ENCODE measurements at regions not wholly inside any gene's neighbourhood (a gene's known extent, or its start where the extent isn't known, plus 50 kb on each side); places are given as distances from the start of the nearest gene placed in this dataset.

GRCh38 chr3:30346933-30347320 lies 259.5 kb upstream of the TGFBR2 start:
- Histone ChIP-seq H3K9me3 (ENCODE audit: control insufficient read depth, insufficient read depth, low read length) (no peaks in the 10 kb centered on the region), H4K91ac (ENCODE audit: insufficient read depth, low read depth, low read length) (peak overlapping the region; percentile 12; the same call in 1 of the 2 replicates), H3K9me1 (ENCODE audit: insufficient read depth, low read length) (peaks cover 8% of the 10 kb centered on the region; the same call in 1 of the 2 replicates), H3K56ac (ENCODE audit: extremely low read depth, insufficient read depth, low read length) (peak overlapping the region; percentile 32; the same call in 1 of the 2 replicates), H2BK20ac (ENCODE audit: low read depth, low read length) (peak overlapping the region; percentile 84), H3K27ac (ENCODE audit: insufficient read depth, low read length) (no peak overlapping the region; the same call in 1 of the 2 replicates), H3K4me2 (ENCODE audit: low read depth, low read length) (no peak overlapping the region), H3K9ac (ENCODE audit: low read depth, low read length) (no peak overlapping the region), H3K36me3 (ENCODE audit: control insufficient read depth, insufficient read depth, low read length) (no peaks in the 10 kb centered on the region), H3K23ac (ENCODE audit: low read depth, low read length) (no peak overlapping the region), H3K4ac (ENCODE audit: low read depth, low read length) (peak overlapping the region; percentile 59), H2BK5ac (ENCODE audit: low read depth, low read length, poor library complexity, severe bottlenecking) (peak overlapping the region; percentile 90), H2BK15ac (ENCODE audit: low read depth, low read length) (peak overlapping the region; percentile 63; the same call in 1 of the 3 replicates), H2AK9ac (replicated peaks; ENCODE audit: low read depth, low read length, poor library complexity) (no peak overlapping the region), H4K8ac (ENCODE audit: low read depth in 2 of 2, low read length in 2 of 2) (peak overlapping the region; percentile 62 to 68), H3K4me1 (ENCODE audit: control insufficient read depth, insufficient read depth, low read length) (peaks cover 10% of the 10 kb centered on the region), H3K4me3 (ENCODE audit: insufficient read depth, low read depth, low read length) (no peak overlapping the region), H2BK120ac (ENCODE audit: low read depth, low read length) (peak overlapping the region; percentile 88), H2AFZ (replicated peaks; ENCODE audit: low read length, poor library complexity) (no peak overlapping the region), H4K5ac (ENCODE audit: low read depth, low read length) (peak overlapping the region; percentile 54; the same call in 1 of the 2 replicates), H3K14ac (replicated peaks; ENCODE audit: low read depth, low read length) (peak overlapping the region; percentile 47), H2AK5ac (ENCODE audit: low read depth, low read length) (0 out of 2 replicates have a peak overlapping the region, but pooled peaks have one; percentile 12), H4K20me1 (ENCODE audit: insufficient read depth, low read length) (no peaks in the 10 kb centered on the region), H3K18ac (ENCODE audit: low read depth, low read length) (peak overlapping the region; percentile 90; the same call in 1 of the 2 replicates), H3K79me1 (ENCODE audit: low read depth in 1 of 2, low read length in 2 of 2) (no peaks in the 10 kb centered on the region), H3K27me3 (ENCODE audit: control insufficient read depth, insufficient read depth, low read length) (no peaks in the 10 kb centered on the region)
- in situ Hi-C loops (cut with MboI; ENCODE audit: low sequenced_read_pairs) (no loop called here), intact Hi-C loops (cut with micrococcal nuclease) (no loop called here), dilution Hi-C loops (cut with HindIII; ENCODE audit: low sequenced_read_pairs, unreplicated experiment) (no loop called here)
- TF ChIP-seq POLR2A (IDR thresholded peaks at IDR 0.05; ENCODE audit: low read depth, low read length) (no peak), RAD21 (IDR thresholded peaks at IDR 0.05; ENCODE audit: low read length) (no peak), NFE2L2 (IDR thresholded peaks at IDR 0.05; ENCODE audit: low read depth, low read length) (no peak), BHLHE40 (IDR thresholded peaks at IDR 0.05; ENCODE audit: low read depth, low read length) (no peak), CEBPB (IDR thresholded peaks at IDR 0.05; ENCODE audit: low read depth, low read length) (no peak), RFX5 (IDR thresholded peaks at IDR 0.05; ENCODE audit: low read depth, low read length) (no peak)
- TF ChIP-seq, protein P1, sequence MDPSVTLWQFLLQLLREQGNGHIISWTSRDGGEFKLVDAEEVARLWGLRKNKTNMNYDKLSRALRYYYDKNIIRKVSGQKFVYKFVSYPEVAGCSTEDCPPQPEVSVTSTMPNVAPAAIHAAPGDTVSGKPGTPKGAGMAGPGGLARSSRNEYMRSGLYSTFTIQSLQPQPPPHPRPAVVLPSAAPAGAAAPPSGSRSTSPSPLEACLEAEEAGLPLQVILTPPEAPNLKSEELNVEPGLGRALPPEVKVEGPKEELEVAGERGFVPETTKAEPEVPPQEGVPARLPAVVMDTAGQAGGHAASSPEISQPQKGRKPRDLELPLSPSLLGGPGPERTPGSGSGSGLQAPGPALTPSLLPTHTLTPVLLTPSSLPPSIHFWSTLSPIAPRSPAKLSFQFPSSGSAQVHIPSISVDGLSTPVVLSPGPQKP (IDR thresholded peaks at IDR 0.05; ENCODE audit: borderline replicate concordance, low read depth, low read length): no peak
- TF ChIP-seq, protein P2, sequence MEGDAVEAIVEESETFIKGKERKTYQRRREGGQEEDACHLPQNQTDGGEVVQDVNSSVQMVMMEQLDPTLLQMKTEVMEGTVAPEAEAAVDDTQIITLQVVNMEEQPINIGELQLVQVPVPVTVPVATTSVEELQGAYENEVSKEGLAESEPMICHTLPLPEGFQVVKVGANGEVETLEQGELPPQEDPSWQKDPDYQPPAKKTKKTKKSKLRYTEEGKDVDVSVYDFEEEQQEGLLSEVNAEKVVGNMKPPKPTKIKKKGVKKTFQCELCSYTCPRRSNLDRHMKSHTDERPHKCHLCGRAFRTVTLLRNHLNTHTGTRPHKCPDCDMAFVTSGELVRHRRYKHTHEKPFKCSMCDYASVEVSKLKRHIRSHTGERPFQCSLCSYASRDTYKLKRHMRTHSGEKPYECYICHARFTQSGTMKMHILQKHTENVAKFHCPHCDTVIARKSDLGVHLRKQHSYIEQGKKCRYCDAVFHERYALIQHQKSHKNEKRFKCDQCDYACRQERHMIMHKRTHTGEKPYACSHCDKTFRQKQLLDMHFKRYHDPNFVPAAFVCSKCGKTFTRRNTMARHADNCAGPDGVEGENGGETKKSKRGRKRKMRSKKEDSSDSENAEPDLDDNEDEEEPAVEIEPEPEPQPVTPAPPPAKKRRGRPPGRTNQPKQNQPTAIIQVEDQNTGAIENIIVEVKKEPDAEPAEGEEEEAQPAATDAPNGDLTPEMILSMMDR (conservative IDR thresholded peaks at IDR 0.05; ENCODE audit: low read depth, low read length): no peak
- DNase-seq: no peak
- ChIA-PET POLR2A (ENCODE audit: unreplicated experiment) (no interaction called here), CTCF (no interaction called here)
- ATAC-seq (ENCODE audit: low read depth): no peak
- BruUV-seq (replicated peaks): no TSS peak

Data from IMR-90 (cell line).